ENCODE measurements at regions not wholly inside any gene's neighbourhood (a gene's known extent, or its start where the extent isn't known, plus 50 kb on each side); places are given as distances from the start of the nearest gene placed in this dataset.
"Not testable (repeated sequence)": the region's sequence is repeated elsewhere in the genome, so short reads cannot be mapped to it uniquely, and the experiment has no call there.

GRCh38 chr3:20523293-20523692 lies 337.3 kb upstream of the SGO1 start:
- DNase-seq (ENCODE audit: low read depth in 2 of 3, low spot score in 2 of 3) = no peak

GRCh38 chr3:20517316-20517715 lies 331.3 kb upstream of the SGO1 start:
- DNase-seq (ENCODE audit: low read depth in 2 of 3, low spot score in 2 of 3) = not testable (repeated sequence)

GRCh38 chr3:20516311-20516710 lies 330.3 kb upstream of the SGO1 start:
- no peak for DNase-seq (ENCODE audit: low read depth in 2 of 3, low spot score in 2 of 3)

- DNase-seq (ENCODE audit: low read depth in 2 of 3, low spot score in 2 of 3) = no peak
Measured at GRCh38 chr3:20515834-20516233, 329.8 kb upstream of the SGO1 start.

- peak in 1 of 3 donors; percentile 22 for DNase-seq (ENCODE audit: low read depth in 2 of 3, low spot score in 2 of 3)
Measured at GRCh38 chr3:20511863-20512505, 326.0 kb upstream of the SGO1 start.

- DNase-seq (ENCODE audit: low read depth in 2 of 3, low spot score in 2 of 3) = no peak
Measured at GRCh38 chr3:20510396-20510795, 324.4 kb upstream of the SGO1 start.

- no peak for DNase-seq (ENCODE audit: low read depth in 2 of 3, low spot score in 2 of 3)
Measured at GRCh38 chr3:20503394-20504082, 317.5 kb upstream of the SGO1 start.

GRCh38 chr3:20490996-20491395 lies 305.0 kb upstream of the SGO1 start:
- DNase-seq (ENCODE audit: low read depth in 2 of 3, low spot score in 2 of 3) = no peak

- DNase-seq (ENCODE audit: low read depth in 2 of 3, low spot score in 2 of 3) = no peak
Measured at GRCh38 chr3:20488151-20488550, 302.1 kb upstream of the SGO1 start.

- DNase-seq (ENCODE audit: low read depth in 2 of 3, low spot score in 2 of 3) = no peak
Measured at GRCh38 chr3:20484126-20484525, 298.1 kb upstream of the SGO1 start.

- DNase-seq (ENCODE audit: low read depth in 2 of 3, low spot score in 2 of 3) = no peak
Measured at GRCh38 chr3:20482350-20482749, 296.3 kb upstream of the SGO1 start.

GRCh38 chr3:20480786-20481365 lies 294.9 kb upstream of the SGO1 start:
- no peak for DNase-seq (ENCODE audit: low read depth in 2 of 3, low spot score in 2 of 3)

GRCh38 chr3:20478436-20478835 lies 292.4 kb upstream of the SGO1 start:
- DNase-seq (ENCODE audit: low read depth in 2 of 3, low spot score in 2 of 3) = no peak

- not testable (repeated sequence) for DNase-seq (ENCODE audit: low read depth in 2 of 3, low spot score in 2 of 3)
Measured at GRCh38 chr3:20464237-20464636, 278.2 kb upstream of the SGO1 start.

- no peak for DNase-seq (ENCODE audit: low read depth in 2 of 3, low spot score in 2 of 3)
Measured at GRCh38 chr3:20462723-20463122, 276.7 kb upstream of the SGO1 start.

GRCh38 chr3:20462226-20462625 lies 276.2 kb upstream of the SGO1 start:
- no peak for DNase-seq (ENCODE audit: low read depth in 2 of 3, low spot score in 2 of 3)

GRCh38 chr3:20458994-20459716 lies 273.1 kb upstream of the SGO1 start:
- no peak for DNase-seq (ENCODE audit: low read depth in 2 of 3, low spot score in 2 of 3)

- no peak for DNase-seq (ENCODE audit: low read depth in 2 of 3, low spot score in 2 of 3)
Measured at GRCh38 chr3:20456511-20456910, 270.5 kb upstream of the SGO1 start.

GRCh38 chr3:20451170-20451569 lies 265.2 kb upstream of the SGO1 start:
- no peak for DNase-seq (ENCODE audit: low read depth in 2 of 3, low spot score in 2 of 3)

GRCh38 chr3:20450611-20451010 lies 264.6 kb upstream of the SGO1 start:
- no peak for DNase-seq (ENCODE audit: low read depth in 2 of 3, low spot score in 2 of 3)

GRCh38 chr3:20442846-20443245 lies 256.8 kb upstream of the SGO1 start:
- no peak for DNase-seq (ENCODE audit: low read depth in 2 of 3, low spot score in 2 of 3)

- DNase-seq (ENCODE audit: low read depth in 2 of 3, low spot score in 2 of 3) = not testable (repeated sequence)
Measured at GRCh38 chr3:20427268-20427667, 241.3 kb upstream of the SGO1 start.

All from hematopoietic multipotent progenitor cell (in vitro differentiated cells).